WTC11 (cell line): ENCODE measurements at regions not wholly inside any gene's neighbourhood (a gene's known extent, or its start where the extent isn't known, plus 50 kb on each side); places are given as distances from the start of the nearest gene placed in this dataset.

Source experiments
- CBFB ChIP-seq: sonication (generic); formaldehyde crosslinking; IDR thresholded peaks from 2 replicates; pipeline ENCODE4 v1.8.1; 2022; ENCODE audit warnings: mild to moderate bottlenecking, low read depth, missing genetic modification reagents
- EMX1 ChIP-seq: fragments of 250-450 bp; sonication (Bioruptor Pico); IDR thresholded peaks from 2 replicates; pipeline ENCODE4 v1.8.0; 2021; ENCODE audit warnings: mild to moderate bottlenecking
- IRF2 ChIP-seq: sonication (generic); formaldehyde crosslinking; IDR thresholded peaks from 2 replicates; pipeline ENCODE4 v1.8.0; 2022; ENCODE audit warnings: low read depth, missing genetic modification reagents, borderline replicate concordance
- JUN ChIP-seq: sonication (generic); formaldehyde crosslinking; IDR thresholded peaks from 2 replicates; pipeline ENCODE4 v1.8.0; 2023; ENCODE audit warnings: mild to moderate bottlenecking, missing genetic modification reagents
- SP1 ChIP-seq: sonication (generic); formaldehyde crosslinking; conservative IDR thresholded peaks from 2 replicates; pipeline ENCODE4 v1.8.1; 2022; ENCODE audit warnings: missing genetic modification reagents
- ZNF138 ChIP-seq: sonication (generic); formaldehyde crosslinking; conservative IDR thresholded peaks from 2 replicates; pipeline ENCODE4 v1.8.1; 2022; ENCODE audit warnings: mild to moderate bottlenecking, moderate library complexity, missing genetic modification reagents
- ZNF219 ChIP-seq: sonication (generic); formaldehyde crosslinking; IDR thresholded peaks from 2 replicates; pipeline ENCODE4 v1.8.0; 2023; ENCODE audit warnings: missing genetic modification reagents, mild to moderate bottlenecking, borderline replicate concordance
- ZNF263 ChIP-seq: sonication (generic); formaldehyde crosslinking; IDR thresholded peaks from 2 replicates; pipeline ENCODE4 v1.8.1; 2022; ENCODE audit warnings: low read depth, mild to moderate bottlenecking, moderate library complexity, missing genetic modification reagents
- ZNF317 ChIP-seq: sonication (generic); formaldehyde crosslinking; IDR thresholded peaks from 2 replicates; pipeline ENCODE4 v1.8.1; 2023; ENCODE audit warnings: low read depth, mild to moderate bottlenecking, moderate library complexity, missing genetic modification reagents, borderline replicate concordance
- ZNF423 ChIP-seq: fragments of 250-450 bp; sonication (Bioruptor Pico); IDR thresholded peaks from 2 replicates; pipeline ENCODE4 v2.1.2; 2022; ENCODE audit warnings: mild to moderate bottlenecking, moderate library complexity
- TF ChIP-seq, protein P1 (sequence below): fragments of 200-600 bp; IDR thresholded peaks from 2 replicates; pipeline ENCODE4 v1.8.0; 2022; ENCODE audit warnings: antibody characterized with exemption
- TF ChIP-seq, protein P2 (sequence below): sonication (generic); formaldehyde crosslinking; IDR thresholded peaks from 2 replicates; pipeline ENCODE4 v1.8.0; 2023; ENCODE audit warnings: mild to moderate bottlenecking, missing genetic modification reagents
- TF ChIP-seq, protein P3 (sequence below): sonication (generic); formaldehyde crosslinking; IDR thresholded peaks from 2 replicates; pipeline ENCODE4 v1.8.0; 2022; ENCODE audit warnings: mild to moderate bottlenecking, missing genetic modification reagents

DNA sequence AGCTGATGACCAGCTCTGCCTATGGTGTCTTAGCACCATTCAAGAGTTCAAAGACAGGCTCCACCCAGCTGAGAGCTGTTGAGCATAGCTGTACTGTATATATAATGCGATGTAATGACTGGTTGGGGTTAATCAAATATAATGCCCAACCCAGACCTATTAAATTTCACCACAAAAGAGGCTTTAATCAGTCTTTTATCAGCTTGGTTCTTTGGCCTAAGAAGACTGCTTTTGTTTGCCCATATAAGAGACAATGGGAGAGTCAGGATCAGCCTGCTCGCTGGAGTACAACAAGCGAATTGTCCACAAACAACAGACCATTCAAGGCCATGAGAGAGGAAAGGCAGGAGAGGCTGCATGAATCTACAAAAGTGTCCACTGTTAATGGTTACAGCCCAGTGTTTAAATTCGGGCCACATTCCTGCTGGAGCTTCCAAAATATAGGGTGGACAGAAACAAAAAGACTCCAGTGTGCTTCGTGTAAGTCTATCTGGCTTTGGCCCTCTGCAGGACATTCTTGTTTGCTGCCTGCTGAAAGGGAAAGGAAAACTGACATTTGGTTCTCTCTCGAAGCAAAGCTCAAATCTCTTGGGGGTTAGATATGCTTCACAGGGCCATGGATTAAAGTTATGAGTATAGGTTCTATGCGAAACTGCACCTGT is 109.2 kb upstream of the FOXN2 start:
- TF ChIP-seq IRF2 (CRISPR knock-in tag) (no peak), ZNF138 (CRISPR knock-in tag) (no peak), ZNF317 (CRISPR knock-in tag) (no peak), ZNF423 (CRISPR knock-in tag) (no peak), ZNF219 (no peak), SP1 (CRISPR knock-in tag) (no peak), JUN (CRISPR knock-in tag) (no peak), ZNF263 (CRISPR knock-in tag) (no peak), CBFB (CRISPR knock-in tag) (no peak), EMX1 (CRISPR knock-in tag) (no peak)
- TF ChIP-seq, protein P1, sequence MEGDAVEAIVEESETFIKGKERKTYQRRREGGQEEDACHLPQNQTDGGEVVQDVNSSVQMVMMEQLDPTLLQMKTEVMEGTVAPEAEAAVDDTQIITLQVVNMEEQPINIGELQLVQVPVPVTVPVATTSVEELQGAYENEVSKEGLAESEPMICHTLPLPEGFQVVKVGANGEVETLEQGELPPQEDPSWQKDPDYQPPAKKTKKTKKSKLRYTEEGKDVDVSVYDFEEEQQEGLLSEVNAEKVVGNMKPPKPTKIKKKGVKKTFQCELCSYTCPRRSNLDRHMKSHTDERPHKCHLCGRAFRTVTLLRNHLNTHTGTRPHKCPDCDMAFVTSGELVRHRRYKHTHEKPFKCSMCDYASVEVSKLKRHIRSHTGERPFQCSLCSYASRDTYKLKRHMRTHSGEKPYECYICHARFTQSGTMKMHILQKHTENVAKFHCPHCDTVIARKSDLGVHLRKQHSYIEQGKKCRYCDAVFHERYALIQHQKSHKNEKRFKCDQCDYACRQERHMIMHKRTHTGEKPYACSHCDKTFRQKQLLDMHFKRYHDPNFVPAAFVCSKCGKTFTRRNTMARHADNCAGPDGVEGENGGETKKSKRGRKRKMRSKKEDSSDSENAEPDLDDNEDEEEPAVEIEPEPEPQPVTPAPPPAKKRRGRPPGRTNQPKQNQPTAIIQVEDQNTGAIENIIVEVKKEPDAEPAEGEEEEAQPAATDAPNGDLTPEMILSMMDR, result no peak
- TF ChIP-seq, protein P2, sequence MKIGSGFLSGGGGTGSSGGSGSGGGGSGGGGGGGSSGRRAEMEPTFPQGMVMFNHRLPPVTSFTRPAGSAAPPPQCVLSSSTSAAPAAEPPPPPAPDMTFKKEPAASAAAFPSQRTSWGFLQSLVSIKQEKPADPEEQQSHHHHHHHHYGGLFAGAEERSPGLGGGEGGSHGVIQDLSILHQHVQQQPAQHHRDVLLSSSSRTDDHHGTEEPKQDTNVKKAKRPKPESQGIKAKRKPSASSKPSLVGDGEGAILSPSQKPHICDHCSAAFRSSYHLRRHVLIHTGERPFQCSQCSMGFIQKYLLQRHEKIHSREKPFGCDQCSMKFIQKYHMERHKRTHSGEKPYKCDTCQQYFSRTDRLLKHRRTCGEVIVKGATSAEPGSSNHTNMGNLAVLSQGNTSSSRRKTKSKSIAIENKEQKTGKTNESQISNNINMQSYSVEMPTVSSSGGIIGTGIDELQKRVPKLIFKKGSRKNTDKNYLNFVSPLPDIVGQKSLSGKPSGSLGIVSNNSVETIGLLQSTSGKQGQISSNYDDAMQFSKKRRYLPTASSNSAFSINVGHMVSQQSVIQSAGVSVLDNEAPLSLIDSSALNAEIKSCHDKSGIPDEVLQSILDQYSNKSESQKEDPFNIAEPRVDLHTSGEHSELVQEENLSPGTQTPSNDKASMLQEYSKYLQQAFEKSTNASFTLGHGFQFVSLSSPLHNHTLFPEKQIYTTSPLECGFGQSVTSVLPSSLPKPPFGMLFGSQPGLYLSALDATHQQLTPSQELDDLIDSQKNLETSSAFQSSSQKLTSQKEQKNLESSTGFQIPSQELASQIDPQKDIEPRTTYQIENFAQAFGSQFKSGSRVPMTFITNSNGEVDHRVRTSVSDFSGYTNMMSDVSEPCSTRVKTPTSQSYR (CRISPR knock-in tag), result no peak
- TF ChIP-seq, protein P3, sequence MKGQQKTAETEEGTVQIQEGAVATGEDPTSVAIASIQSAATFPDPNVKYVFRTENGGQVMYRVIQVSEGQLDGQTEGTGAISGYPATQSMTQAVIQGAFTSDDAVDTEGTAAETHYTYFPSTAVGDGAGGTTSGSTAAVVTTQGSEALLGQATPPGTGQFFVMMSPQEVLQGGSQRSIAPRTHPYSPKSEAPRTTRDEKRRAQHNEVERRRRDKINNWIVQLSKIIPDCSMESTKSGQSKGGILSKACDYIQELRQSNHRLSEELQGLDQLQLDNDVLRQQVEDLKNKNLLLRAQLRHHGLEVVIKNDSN (CRISPR knock-in tag), result no peak
